ENCODE measurements at regions not wholly inside any gene's neighbourhood (a gene's known extent, or its start where the extent isn't known, plus 50 kb on each side); places are given as distances from the start of the nearest gene placed in this dataset.

GRCh38 chr11:127478826-127479225 lies 478.3 kb upstream of the KIRREL3 start:
- H3K9me3 ChIP-seq (ENCODE audit: insufficient read depth, low read depth, low read length): no peaks in the 10 kb centered on the region
- H3K4me3 ChIP-seq (ENCODE audit: low read length, poor library complexity, severe bottlenecking): no peak overlapping the region
- H3K4me1 ChIP-seq (ENCODE audit: insufficient read depth, low read length, poor library complexity, severe bottlenecking): peaks cover 9% of the 10 kb centered on the region

GRCh38 chr11:127474766-127475165 lies 474.2 kb upstream of the KIRREL3 start:
- peak overlapping the region; percentile 49 for H3K4me2 ChIP-seq (ENCODE audit: low read depth, low read length, poor library complexity, severe bottlenecking)
- H3K9ac ChIP-seq (ENCODE audit: low read depth, low read length, poor library complexity, severe bottlenecking): no peak overlapping the region
- peak overlapping the region; percentile 71; the same call in 1 of the 2 replicates for H2AFZ ChIP-seq (ENCODE audit: low read length)

More at GRCh38 chr11:127478826-127479225, 478.3 kb upstream of the KIRREL3 start:
- no peak overlapping the region for H2AFZ ChIP-seq (ENCODE audit: low read length)
- no peaks in the 10 kb centered on the region for H3K79me2 ChIP-seq (ENCODE audit: insufficient read depth, low read length)
- no peaks in the 10 kb centered on the region for H3K27me3 ChIP-seq (ENCODE audit: insufficient read depth, low read length, poor library complexity, severe bottlenecking)
- no peaks in the 10 kb centered on the region for H3F3A ChIP-seq (ENCODE audit: low read depth)
- TF ChIP-seq CTCF (conservative IDR thresholded peaks at IDR 0.05; ENCODE audit: low read length) (no peak), EZH2phosphoT487 (IDR thresholded peaks at IDR 0.05; ENCODE audit: borderline replicate concordance) (no peak)
- no peak overlapping the region for H3K9ac ChIP-seq (ENCODE audit: low read depth, low read length, poor library complexity, severe bottlenecking)
- no peak overlapping the region for H3K4me2 ChIP-seq (ENCODE audit: low read depth, low read length, poor library complexity, severe bottlenecking)
- no peaks in the 10 kb centered on the region for H4K20me1 ChIP-seq (ENCODE audit: insufficient read depth, low read length, poor library complexity, severe bottlenecking)
- H3K36me3 ChIP-seq (ENCODE audit: insufficient read depth, low read length): no peaks in the 10 kb centered on the region
- H3K9me2 ChIP-seq (replicated peaks; ENCODE audit: low read depth, low read length): no peaks in the 10 kb centered on the region

GRCh38 chr11:127472505-127472904 lies 471.9 kb upstream of the KIRREL3 start:
- Histone ChIP-seq H3F3A (ENCODE audit: low read depth) (no peaks in the 10 kb centered on the region), H2AFZ (ENCODE audit: low read length) (no peak overlapping the region), H3K36me3 (ENCODE audit: insufficient read depth, low read length) (no peaks in the 10 kb centered on the region), H3K9me3 (ENCODE audit: insufficient read depth, low read depth, low read length) (no peaks in the 10 kb centered on the region), H3K9me2 (replicated peaks; ENCODE audit: low read depth, low read length) (no peaks in the 10 kb centered on the region), H3K27me3 (ENCODE audit: insufficient read depth, low read length, poor library complexity, severe bottlenecking) (no peaks in the 10 kb centered on the region), H3K9ac (ENCODE audit: low read depth, low read length, poor library complexity, severe bottlenecking) (no peak overlapping the region), H3K4me3 (ENCODE audit: low read length, poor library complexity, severe bottlenecking) (no peak overlapping the region), H3K4me1 (ENCODE audit: insufficient read depth, low read length, poor library complexity, severe bottlenecking) (peaks cover 9% of the 10 kb centered on the region), H3K79me2 (ENCODE audit: insufficient read depth, low read length) (no peaks in the 10 kb centered on the region), H4K20me1 (ENCODE audit: insufficient read depth, low read length, poor library complexity, severe bottlenecking) (no peaks in the 10 kb centered on the region), H3K4me2 (ENCODE audit: low read depth, low read length, poor library complexity, severe bottlenecking) (no peak overlapping the region)
- TF ChIP-seq EZH2phosphoT487 (IDR thresholded peaks at IDR 0.05; ENCODE audit: borderline replicate concordance) (no peak), CTCF (conservative IDR thresholded peaks at IDR 0.05; ENCODE audit: low read length) (no peak)

More at GRCh38 chr11:127474766-127475165, 474.2 kb upstream of the KIRREL3 start:
- Histone ChIP-seq H3K4me3 (ENCODE audit: low read length, poor library complexity, severe bottlenecking) (no peak overlapping the region), H3K4me1 (ENCODE audit: insufficient read depth, low read length, poor library complexity, severe bottlenecking) (peaks cover 9% of the 10 kb centered on the region), H3K79me2 (ENCODE audit: insufficient read depth, low read length) (no peaks in the 10 kb centered on the region), H3F3A (ENCODE audit: low read depth) (no peaks in the 10 kb centered on the region), H3K27me3 (ENCODE audit: insufficient read depth, low read length, poor library complexity, severe bottlenecking) (no peaks in the 10 kb centered on the region), H3K9me2 (replicated peaks; ENCODE audit: low read depth, low read length) (no peaks in the 10 kb centered on the region), H4K20me1 (ENCODE audit: insufficient read depth, low read length, poor library complexity, severe bottlenecking) (no peaks in the 10 kb centered on the region), H3K9me3 (ENCODE audit: insufficient read depth, low read depth, low read length) (no peaks in the 10 kb centered on the region), H3K36me3 (ENCODE audit: insufficient read depth, low read length) (no peaks in the 10 kb centered on the region)
- no peak for TF ChIP-seq EZH2phosphoT487 (IDR thresholded peaks at IDR 0.05; ENCODE audit: borderline replicate concordance)
- TF ChIP-seq CTCF (conservative IDR thresholded peaks at IDR 0.05; ENCODE audit: low read length): no peak
